ENCODE measurements at regions not wholly inside any gene's neighbourhood (a gene's known extent, or its start where the extent isn't known, plus 50 kb on each side); places are given as distances from the start of the nearest gene placed in this dataset.

DNA sequence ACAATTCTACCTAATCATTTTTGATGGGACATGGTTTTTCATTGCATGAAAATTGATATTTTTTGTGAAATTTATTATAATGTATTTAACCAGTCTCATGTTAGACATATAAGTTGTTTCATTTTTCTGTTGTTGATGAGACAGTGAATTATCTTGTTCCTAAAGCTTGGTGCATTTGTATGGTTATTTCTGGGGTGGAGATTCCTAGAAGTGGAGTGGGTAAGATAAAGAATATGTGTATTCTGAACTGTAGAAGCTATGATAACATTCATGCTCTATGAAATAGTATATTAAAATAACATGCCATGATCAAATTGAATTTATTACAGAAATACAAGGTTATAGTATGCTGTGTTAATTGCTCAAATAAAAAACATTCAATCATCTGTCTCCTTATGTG lies 69.2 kb downstream of the BOLA3 start:
- TF ChIP-seq POLR2A (IDR thresholded peaks at IDR 0.05; ENCODE audit: low read depth, low read length): no peak
- no peak for TF ChIP-seq POLR2AphosphoS5 (IDR thresholded peaks at IDR 0.05; ENCODE audit: low read depth, low read length)
- TF ChIP-seq TAF1 (IDR thresholded peaks at IDR 0.05; ENCODE audit: low read depth, low read length): no peak
- TF ChIP-seq SPI1 (IDR thresholded peaks at IDR 0.05; ENCODE audit: low read depth, low read length): no peak
